GM19324 (cell line): ENCODE measurements at regions not wholly inside any gene's neighbourhood (a gene's known extent, or its start where the extent isn't known, plus 50 kb on each side); places are given as distances from the start of the nearest gene placed in this dataset.

Source experiments
- ATAC-seq: cut with Tn5 transposase; IDR thresholded peaks from one replicate; pipeline ENCODE4 v1.9.1; 2021; ENCODE audit warnings: mild to moderate bottlenecking, moderate library complexity; ENCODE audit not compliant: unreplicated experiment, low FRiP score

- ATAC-seq: no peak
Observed at GRCh38 chr13:108018371-108018870, 196.9 kb downstream of the LIG4 start.

- ATAC-seq: no peak
Observed at GRCh38 chr13:108006619-108007018, 208.7 kb downstream of the LIG4 start.

GRCh38 chr13:108005231-108005630 is 210.1 kb downstream of the LIG4 start:
- ATAC-seq: no peak

GRCh38 chr13:108003626-108004025 is 211.7 kb downstream of the LIG4 start:
- no peak for ATAC-seq

- ATAC-seq: no peak
Observed at GRCh38 chr13:108000998-108001397, 214.3 kb downstream of the LIG4 start.

GRCh38 chr13:107999751-108000150 is 215.6 kb downstream of the LIG4 start:
- no peak for ATAC-seq

GRCh38 chr13:107994137-107994536 is 221.2 kb downstream of the LIG4 start:
- no peak for ATAC-seq

- ATAC-seq: no peak
Observed at GRCh38 chr13:107993239-107993949, 221.9 kb downstream of the LIG4 start.

GRCh38 chr13:107992542-107992941 is 222.8 kb downstream of the LIG4 start:
- no peak for ATAC-seq

- no peak for ATAC-seq
Observed at GRCh38 chr13:107977071-107977574, 238.2 kb downstream of the LIG4 start.

- ATAC-seq: no peak
Observed at GRCh38 chr13:107976628-107977027, 238.7 kb downstream of the LIG4 start.

- no peak for ATAC-seq
Observed at GRCh38 chr13:107974409-107974808, 240.9 kb downstream of the LIG4 start.

- ATAC-seq: no peak
Observed at GRCh38 chr13:107969546-107969945, 245.8 kb downstream of the LIG4 start.

- ATAC-seq: no peak
Observed at GRCh38 chr13:107968470-107968869, 246.9 kb downstream of the LIG4 start.

- no peak for ATAC-seq
Observed at GRCh38 chr13:107964395-107964794, 250.9 kb downstream of the LIG4 start.

GRCh38 chr13:107961849-107962608 is 253.3 kb downstream of the LIG4 start:
- no peak for ATAC-seq

GRCh38 chr13:107960301-107960700 is 255.0 kb downstream of the LIG4 start:
- no peak for ATAC-seq

- ATAC-seq: no peak
Observed at GRCh38 chr13:107956889-107957288, 258.4 kb downstream of the LIG4 start.

- ATAC-seq: no peak
Observed at GRCh38 chr13:107942030-107942617, 273.2 kb downstream of the LIG4 start.

- no peak for ATAC-seq
Observed at GRCh38 chr13:107941345-107942029, 273.8 kb downstream of the LIG4 start.

- ATAC-seq: no peak
Observed at GRCh38 chr13:107937848-107938247, 277.5 kb downstream of the LIG4 start.
